Fibroblast of the aortic adventitia (primary cell): ENCODE measurements at regions not wholly inside any gene's neighbourhood (a gene's known extent, or its start where the extent isn't known, plus 50 kb on each side); places are given as distances from the start of the nearest gene placed in this dataset.
"Not testable (repeated sequence)": the region's sequence is repeated elsewhere in the genome, so short reads cannot be mapped to it uniquely, and the experiment has no call there.

Source experiments
- DNase-seq: peaks from one replicate; pipeline ENCODE4 v3.0.0-alpha.2; 2010; ENCODE audit warnings: low read depth
- H3K4me3 ChIP-seq: 2 replicates; pipeline ENCODE4 v1.5.1; 2011; ENCODE audit warnings: low read depth, mild to moderate bottlenecking, control low read depth, low read length, moderate library complexity
- TF ChIP-seq, protein P1 (sequence below): IDR thresholded peaks from 2 replicates; pipeline ENCODE4 v1.5.1; 2011; ENCODE audit warnings: mild to moderate bottlenecking, low read length, control low read depth, inconsistent platforms; ENCODE audit not compliant: insufficient read depth

DNA sequence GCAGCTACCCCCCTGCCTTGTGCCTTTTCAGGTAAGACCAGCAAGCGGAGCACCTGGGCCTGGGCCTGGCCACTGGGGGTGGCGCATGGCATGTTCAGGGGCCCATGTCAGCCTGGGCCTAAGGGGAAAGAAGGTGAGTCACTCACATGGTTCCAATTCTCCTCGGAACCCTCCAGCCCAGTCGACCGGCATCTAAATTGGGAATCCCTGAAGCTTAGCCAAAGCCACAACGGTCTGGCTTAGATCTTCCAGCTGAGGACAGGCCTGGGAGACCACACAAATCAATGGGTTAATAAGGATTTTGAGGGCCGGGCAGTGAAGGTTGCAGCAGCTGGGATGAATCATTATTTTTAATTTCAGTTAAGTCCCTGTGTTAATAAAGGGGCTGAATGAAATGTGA lies 145.1 kb upstream of the SMYD2 start:
- no peak overlapping the region for H3K4me3 ChIP-seq
- TF ChIP-seq, protein P1, sequence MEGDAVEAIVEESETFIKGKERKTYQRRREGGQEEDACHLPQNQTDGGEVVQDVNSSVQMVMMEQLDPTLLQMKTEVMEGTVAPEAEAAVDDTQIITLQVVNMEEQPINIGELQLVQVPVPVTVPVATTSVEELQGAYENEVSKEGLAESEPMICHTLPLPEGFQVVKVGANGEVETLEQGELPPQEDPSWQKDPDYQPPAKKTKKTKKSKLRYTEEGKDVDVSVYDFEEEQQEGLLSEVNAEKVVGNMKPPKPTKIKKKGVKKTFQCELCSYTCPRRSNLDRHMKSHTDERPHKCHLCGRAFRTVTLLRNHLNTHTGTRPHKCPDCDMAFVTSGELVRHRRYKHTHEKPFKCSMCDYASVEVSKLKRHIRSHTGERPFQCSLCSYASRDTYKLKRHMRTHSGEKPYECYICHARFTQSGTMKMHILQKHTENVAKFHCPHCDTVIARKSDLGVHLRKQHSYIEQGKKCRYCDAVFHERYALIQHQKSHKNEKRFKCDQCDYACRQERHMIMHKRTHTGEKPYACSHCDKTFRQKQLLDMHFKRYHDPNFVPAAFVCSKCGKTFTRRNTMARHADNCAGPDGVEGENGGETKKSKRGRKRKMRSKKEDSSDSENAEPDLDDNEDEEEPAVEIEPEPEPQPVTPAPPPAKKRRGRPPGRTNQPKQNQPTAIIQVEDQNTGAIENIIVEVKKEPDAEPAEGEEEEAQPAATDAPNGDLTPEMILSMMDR, result no peak
- DNase-seq, result no peak

DNA sequence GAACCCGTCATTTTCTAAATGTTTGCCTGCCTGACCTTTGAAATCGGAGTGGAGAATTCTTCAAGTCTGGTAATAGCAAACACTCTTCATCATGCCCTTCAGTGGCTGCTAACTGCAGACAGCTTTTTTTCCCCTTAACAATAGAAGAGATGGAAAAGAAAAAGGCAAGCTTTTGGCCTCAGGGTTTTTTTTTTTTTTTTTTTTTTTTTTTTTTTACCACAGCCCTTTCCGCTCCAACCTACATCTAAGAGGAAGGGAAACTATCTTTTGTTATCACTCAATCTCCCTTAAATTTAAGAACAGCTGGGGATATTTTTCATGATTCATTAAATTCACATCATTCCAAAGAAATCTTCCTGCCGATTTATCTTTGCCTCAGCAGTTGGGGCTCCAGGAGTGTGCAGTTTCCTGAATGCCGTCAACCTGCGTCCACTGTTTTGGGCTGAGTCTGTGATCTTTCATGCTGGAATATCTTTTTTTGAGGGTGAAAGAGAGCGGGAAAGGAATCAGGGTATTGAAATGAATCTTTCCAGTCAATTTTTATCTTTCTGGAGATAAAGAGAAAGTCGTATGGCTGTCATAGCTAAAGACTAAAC lies 144.5 kb upstream of the SMYD2 start:
- no peak overlapping the region for H3K4me3 ChIP-seq
- TF ChIP-seq, protein P1, result no peak
- DNase-seq, result no peak

DNA sequence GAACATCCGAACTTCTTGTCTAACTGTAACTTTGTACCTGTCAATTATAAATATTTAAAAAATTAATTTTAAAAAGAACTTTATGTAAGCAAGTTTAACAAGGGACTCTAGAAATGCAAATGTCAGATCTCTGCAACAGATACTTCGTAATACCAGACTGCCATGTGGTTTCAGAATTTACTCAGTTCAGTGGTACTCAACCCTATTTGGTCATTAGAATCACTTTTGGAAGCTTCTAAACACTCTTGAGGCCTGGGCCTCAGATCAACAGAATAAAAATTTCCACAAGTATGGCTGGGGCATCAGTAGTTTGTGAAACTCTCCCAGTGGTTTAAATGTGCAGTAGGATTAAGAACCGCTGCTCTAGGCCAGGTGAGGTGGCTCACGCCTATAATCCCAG lies 139.5 kb upstream of the SMYD2 start:
- H3K4me3 ChIP-seq, result no peak overlapping the region
- DNase-seq, result no peak
- TF ChIP-seq, protein P1, result no peak

DNA sequence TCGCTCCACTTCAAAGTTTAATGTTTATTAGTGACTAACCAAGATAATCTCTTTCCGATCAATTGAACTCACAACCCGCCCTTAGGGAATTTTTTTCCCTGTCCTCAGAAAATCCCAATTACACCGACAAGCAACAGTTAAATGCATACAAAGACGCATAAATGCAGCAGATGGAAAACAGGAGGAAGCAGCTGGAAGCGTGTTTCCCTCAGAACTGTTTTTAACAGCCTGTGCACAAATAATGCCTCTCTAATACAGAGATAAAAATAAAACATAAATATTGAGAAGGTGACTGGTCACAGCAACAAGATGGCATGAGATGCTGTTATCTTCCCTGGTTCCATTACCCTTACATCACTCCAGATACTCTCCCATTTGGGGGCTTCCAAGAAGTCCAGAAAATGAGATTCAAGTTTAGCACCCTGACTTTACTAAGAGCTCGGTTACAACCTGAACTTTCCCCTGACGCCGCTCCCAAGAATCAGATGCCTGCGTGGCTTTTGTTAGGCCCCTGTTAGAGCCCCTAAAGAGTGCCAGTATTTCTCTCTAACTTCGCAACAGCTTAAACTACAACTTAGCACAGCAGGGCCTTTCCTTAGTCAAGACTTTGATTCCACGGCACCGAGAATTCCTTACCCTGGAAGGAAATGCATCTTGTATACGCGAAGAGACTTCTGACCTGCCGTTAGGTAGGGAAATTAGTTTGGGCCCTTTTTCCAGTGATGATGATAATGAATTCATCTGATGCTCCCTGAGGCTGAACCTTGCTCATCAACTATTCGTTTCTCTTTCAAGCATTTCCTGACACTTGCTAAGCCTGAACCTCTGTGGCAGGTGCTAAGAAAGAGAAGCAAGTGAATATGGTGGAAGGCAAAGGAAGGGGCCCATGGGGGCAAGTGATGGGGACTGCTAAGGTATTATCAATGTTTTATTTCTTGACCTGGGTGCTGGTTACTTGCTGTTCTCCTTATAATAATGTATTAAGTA lies 137.7 kb upstream of the SMYD2 start:
- no peak overlapping the region for H3K4me3 ChIP-seq
- TF ChIP-seq, protein P1, result no peak
- DNase-seq, result no peak

DNA sequence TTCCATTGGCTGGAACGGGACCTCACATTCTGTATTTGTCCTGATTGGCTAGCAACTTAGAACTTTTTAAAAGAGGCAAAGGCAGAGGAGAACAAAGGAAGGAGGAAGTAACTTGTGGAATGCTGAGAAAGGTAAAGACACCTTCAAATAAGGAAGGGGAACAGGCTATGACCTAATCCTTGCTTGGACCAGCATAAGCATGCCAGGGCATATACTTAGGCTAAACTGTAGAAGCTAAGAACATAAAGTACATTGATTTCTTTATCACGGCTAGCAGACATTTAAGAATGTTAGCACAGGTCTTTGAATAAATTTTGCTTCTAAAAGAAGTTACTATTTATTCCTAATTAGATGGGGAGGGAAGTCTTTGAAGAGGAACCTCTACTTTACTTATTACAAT lies 136.4 kb upstream of the SMYD2 start:
- not testable (repeated sequence) for H3K4me3 ChIP-seq, DNase-seq

DNA sequence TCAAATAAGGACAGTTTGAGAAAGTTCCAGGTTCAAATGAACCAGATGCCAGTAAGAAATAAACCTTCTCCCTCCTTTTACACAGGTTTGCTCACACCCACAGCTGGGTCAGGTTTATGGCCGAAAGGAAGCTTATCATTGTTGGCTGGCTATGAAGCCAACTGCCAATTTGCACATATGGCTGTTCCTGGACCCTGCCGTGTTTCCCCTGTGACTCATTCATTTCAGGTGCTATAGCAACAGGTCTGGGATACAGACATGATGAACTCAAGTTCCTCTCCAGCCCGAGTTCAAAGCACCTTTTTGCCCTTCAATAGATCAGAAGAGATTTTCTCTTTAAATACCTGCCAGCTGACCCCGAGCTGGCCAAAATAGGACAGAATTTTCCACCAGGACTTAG lies 134.4 kb upstream of the SMYD2 start:
- no peak overlapping the region for H3K4me3 ChIP-seq
- no peak for DNase-seq
- TF ChIP-seq, protein P1, result no peak

DNA sequence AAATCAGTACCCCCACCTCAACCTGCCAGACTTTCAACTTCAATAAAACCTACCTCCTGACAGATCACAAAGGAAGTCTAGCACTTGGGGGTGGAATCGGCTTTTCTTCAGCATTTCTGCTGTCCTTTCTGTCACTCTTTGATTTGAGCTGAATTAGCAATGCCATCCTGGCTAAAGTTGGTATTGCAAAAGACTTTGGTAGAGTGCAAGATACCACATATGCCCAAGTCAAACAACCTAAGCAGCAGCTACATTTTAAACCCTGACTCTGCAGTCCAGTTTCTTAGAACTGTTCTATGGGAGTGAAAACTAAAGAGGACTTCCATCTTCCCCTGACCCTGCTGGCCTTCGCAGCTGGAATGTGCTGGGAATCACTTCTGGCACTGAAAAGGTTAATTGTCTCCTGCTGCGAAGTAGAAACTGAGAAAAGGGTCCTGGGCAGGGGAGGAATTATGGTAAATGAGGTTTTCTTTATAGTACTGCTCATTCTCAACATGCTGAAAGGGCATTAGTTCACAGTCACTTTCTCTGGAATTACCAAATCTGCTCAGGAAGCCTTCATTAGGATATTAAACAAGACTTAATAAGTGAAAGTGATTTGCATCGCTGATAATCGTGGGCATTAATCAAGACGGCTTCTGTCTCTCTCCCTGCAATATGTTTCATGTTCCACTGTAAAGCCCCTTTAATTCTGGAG lies 126.2 kb upstream of the SMYD2 start:
- no peak overlapping the region for H3K4me3 ChIP-seq
- no peak for DNase-seq
- TF ChIP-seq, protein P1, result no peak
